HG03442 (cell line): ENCODE measurements at regions not wholly inside any gene's neighbourhood (a gene's known extent, or its start where the extent isn't known, plus 50 kb on each side); places are given as distances from the start of the nearest gene placed in this dataset.

Experiments
- ATAC-seq: cut with Tn5 transposase; IDR thresholded peaks from one replicate; pipeline ENCODE4 v1.9.1; 2021; ENCODE audit warnings: mild to moderate bottlenecking, moderate library complexity; ENCODE audit not compliant: unreplicated experiment

- no peak for ATAC-seq
Observed at GRCh38 chr5:56595566-56595965, 219.8 kb upstream of the MAP3K1 start.

DNA sequence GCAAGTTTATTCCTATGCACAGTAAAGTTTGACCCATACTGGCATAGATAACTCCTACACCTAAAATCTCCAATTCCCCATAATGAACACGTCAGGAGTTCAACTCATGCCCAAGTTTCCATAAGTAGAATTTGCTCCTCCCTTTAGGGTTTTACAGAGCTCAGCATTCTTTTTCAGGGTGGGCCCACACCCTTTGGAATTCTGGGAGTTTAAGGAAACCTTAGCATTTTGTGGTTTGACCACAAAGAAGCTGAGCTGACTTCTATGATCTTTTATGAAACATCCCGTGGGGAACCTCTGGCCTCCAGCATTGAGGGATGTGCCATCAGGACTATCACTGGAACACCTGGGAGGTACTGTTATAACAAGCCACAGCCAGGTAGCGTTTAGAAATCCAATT lies 220.6 kb upstream of the MAP3K1 start:
- no peak for ATAC-seq

- no peak for ATAC-seq
Observed at GRCh38 chr5:56591081-56591480, 224.3 kb upstream of the MAP3K1 start.

DNA sequence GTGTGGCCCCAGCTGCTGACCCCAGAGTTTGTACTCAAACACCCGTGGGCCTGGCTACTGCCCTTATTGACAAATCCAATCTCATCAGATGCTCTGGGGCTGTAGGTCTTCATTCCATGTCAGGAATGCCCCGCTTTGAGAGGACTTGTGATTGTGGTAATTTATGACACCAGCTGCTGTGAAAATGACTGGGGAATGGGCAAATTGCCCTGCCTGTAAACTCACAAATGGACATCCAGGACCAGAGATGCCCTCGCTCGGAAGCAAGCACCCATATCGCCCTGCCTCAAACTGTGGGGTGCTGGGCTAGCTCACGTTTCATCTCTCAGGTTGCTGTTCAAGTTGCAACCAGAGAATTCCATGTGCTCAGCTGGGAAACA lies 225.9 kb upstream of the MAP3K1 start:
- ATAC-seq: no peak

DNA sequence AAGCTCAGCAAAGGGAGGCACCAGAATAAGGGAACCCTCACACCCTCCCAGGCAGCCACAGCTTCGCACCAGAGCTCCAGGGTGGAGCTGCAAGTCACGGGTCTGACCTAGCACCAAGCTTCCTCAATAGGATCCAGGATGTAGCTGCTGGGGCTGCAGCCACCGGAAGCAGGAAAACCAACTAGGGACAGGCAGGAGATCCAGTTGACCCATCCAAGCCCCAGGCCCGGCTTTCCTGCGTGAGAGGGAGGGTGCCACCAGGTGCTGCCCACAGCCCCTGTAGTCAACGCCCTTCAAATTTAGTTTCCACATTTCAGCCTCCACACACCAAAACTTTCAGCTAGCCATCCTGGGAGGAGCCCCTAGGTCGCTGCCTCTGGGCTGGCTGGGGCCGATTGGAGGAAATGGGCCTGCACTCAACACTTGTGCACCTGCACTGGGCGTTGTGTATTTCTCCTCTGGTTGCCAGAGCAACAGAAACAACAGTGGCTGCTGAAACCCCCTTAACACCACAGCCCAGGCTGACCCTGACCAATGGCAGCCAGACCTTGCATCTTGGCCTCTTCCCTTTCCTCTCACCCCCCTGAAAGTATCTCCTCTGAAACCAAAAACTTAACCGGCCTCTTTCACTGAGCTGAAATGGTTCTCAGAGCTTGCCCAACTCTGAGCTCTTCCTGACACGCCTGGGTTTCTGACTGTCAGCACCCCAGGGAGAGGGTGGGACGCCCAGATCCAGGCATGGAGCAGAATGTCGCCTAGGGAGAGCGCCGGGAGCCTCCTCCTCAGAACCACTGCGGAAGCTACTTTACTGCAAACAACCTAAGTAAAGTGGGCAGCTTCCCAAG lies 226.5 kb upstream of the MAP3K1 start:
- ATAC-seq: peak; percentile 99

- no peak for ATAC-seq
Observed at GRCh38 chr5:56588131-56588487, 227.2 kb upstream of the MAP3K1 start.

- ATAC-seq: no peak
Observed at GRCh38 chr5:56587381-56588130, 227.8 kb upstream of the MAP3K1 start.

DNA sequence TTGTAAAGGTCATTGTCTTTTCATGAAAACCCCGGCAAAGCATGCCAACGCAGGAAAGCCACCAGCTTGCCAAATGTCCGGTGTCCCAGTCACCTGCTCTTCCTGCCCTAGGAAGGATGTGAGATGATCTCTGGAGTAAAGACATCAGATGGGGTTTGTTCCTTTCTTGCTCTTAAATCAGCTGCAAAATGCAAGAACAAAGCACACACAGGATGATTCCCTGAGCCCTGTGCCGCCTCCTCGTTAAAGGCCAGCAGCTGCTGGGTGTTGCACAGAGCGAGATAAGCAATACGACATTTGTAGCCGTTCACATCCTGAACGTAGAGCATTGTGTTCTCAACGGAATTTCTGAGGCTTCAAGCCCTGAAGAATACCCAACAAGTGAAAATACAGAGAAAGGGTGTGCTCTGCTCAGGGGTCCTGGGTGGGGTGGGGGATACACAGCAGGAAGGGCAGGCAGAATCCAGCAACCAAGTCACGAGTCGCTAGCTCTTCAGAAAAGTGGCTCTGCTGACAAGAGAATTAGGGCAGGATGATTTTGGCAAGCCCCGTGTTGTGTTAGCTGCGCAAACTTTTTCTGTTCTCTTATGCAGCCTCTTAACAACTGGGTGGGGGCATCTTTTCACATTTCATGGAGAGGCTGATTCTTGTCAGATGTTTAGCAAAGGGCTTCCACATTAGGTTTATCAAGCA lies 229.2 kb upstream of the MAP3K1 start:
- ATAC-seq: no peak

- ATAC-seq: no peak
Observed at GRCh38 chr5:56585461-56585860, 229.9 kb upstream of the MAP3K1 start.

- no peak for ATAC-seq
Observed at GRCh38 chr5:56581426-56581825, 233.9 kb upstream of the MAP3K1 start.

DNA sequence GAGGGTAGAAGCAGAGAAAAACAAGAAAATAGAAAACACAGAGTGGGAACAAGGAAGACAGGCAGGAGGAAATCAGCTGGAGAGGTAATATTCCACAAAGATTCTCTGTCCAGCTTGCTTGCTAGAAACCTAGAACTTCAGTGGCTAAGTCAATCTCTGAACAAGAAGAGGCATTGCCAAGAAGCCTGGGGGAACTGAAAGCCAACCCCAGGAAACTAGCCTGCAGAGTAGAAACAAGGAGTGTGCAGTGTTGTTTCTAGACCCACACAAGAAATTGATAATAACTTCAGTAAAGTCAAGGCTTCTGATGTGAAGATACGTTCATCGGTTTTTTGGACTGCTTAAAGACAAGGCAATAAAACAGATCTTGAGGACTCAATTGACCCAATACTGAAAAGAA lies 234.5 kb upstream of the MAP3K1 start:
- ATAC-seq: no peak

DNA sequence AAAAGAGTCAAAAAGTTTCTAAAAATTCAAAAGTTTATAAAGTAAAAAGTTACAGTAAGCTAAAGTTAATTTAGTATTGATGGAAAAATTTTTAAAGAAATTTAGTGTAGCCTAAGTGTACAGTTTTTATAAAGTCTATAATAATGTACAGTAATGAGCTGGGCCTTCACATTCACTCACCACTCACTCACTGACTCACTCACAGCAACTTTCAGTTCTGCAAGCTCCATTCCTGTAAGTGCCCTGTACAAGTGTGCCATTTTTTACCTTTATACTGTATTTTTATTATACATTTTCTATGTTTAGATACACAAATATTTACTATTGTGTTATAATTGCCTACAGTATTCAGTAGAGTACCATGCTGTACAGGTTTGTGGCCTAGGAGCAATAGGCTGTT lies 239.5 kb upstream of the MAP3K1 start:
- ATAC-seq: no peak

GRCh38 chr5:56574778-56575177 lies 240.6 kb upstream of the MAP3K1 start:
- ATAC-seq: no peak

GRCh38 chr5:56569566-56569965 lies 245.8 kb upstream of the MAP3K1 start:
- ATAC-seq: no peak

DNA sequence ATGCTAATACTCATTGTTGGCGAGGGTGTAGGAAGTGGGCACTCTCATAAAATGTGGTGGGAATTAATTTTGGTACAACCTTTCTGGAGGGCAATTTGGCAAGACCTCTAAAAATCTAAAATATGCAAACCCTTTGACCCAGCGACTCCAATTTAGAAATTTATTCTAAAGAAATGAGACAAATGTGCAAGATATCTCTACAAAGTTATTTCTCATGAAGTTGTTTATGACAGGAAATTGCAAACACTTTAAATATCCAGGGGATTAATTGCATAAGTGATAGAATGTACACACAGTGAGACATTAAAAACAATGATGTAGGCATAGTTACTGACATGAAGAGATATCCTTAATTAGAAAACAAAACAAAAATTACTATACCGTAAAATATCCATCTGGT lies 246.3 kb upstream of the MAP3K1 start:
- no peak for ATAC-seq

DNA sequence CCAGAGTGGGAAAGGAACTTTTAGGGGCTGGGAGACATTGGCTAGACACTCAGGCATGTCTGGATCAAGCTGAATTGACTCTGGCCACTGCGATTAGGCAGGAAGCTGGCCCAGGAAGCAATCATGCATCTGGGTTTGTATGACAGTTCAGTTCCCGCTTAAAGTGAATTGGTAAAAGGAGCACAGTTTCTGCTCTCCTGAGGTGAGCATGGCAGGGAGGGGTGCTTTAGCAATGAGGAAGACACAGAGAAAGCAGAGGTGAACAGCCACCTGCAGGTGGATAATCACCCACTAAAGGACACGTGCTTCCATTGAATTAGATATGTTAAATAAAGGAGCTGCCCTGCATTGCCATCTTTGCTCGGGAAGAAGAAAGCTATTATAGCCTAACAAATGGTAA lies 248.1 kb upstream of the MAP3K1 start:
- ATAC-seq: no peak

GRCh38 chr5:56566374-56567249 lies 248.7 kb upstream of the MAP3K1 start:
- no peak for ATAC-seq

DNA sequence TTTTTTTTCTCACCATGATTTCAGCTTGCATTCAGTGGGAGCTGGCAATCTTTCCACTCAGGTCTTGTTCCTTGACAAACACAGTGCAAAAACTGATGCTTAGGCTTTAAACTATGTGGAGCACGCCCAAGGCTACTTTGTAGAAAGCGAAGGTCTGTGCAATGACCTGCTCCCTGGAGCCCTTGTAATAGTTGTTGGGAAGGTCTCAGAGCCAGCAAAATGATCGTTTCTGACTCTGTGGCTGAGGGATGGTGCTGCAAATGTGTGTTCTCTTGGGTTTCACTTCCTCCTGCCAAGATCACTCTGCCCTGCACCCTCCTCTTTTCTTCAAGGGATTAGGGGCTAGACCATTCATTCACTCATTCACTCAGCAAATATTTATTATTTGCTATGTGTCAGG lies 249.7 kb upstream of the MAP3K1 start:
- ATAC-seq: peak; percentile 87

GRCh38 chr5:56565283-56565615 lies 250.1 kb upstream of the MAP3K1 start:
- no peak for ATAC-seq

DNA sequence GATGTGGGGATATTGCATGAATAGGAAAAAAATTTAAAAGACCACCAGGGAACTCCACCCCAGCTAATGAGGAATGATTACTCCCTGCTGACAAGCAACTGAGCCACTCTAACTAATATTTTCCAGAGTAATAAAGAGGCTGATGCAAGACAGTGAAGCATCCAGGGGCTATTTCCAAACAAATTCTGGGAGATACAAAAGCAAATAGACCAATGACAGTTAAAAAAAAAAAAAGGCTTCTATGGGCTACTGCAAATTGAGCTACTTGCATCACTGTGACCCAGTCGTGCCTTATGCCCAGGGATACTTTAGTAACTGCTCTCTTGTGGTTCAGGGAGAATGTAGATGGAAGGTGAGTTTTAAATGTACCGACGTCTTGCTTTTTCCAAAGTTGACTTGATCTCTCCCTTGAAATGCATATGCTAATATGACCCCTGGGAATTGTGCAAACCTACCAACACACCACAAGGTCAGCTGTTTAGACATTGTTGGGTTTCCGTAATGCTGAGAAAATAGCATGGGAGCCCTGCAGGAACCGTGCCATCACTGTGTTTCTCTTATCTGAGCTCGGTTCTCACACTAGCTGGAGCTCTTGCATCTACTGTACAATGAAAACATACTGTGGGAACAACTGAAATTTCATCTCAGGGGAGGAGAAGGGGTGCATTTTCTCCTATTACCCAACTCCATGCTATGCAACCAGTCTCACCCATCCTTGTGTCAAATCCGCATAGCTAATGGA lies 250.6 kb upstream of the MAP3K1 start:
- no peak for ATAC-seq
